DND-41 (cell line): ENCODE measurements at regions not wholly inside any gene's neighbourhood (a gene's known extent, or its start where the extent isn't known, plus 50 kb on each side); places are given as distances from the start of the nearest gene placed in this dataset.

ENCODE experiments used
- EZH2 ChIP-seq: IDR thresholded peaks from 3 replicates; pipeline ENCODE4 v1.6.1; 2012; ENCODE audit warnings: borderline replicate concordance, low read depth, mild to moderate bottlenecking, moderate library complexity, low read length, inconsistent platforms; ENCODE audit not compliant: severe bottlenecking
- TF ChIP-seq, protein P1 (sequence below): IDR thresholded peaks from 2 replicates; pipeline ENCODE4 v1.5.1; 2012; ENCODE audit warnings: borderline replicate concordance, low read length, moderate library complexity, mild to moderate bottlenecking; ENCODE audit not compliant: poor library complexity, severe bottlenecking; ENCODE audit errors: extremely low read depth

- TF ChIP-seq, protein P1, sequence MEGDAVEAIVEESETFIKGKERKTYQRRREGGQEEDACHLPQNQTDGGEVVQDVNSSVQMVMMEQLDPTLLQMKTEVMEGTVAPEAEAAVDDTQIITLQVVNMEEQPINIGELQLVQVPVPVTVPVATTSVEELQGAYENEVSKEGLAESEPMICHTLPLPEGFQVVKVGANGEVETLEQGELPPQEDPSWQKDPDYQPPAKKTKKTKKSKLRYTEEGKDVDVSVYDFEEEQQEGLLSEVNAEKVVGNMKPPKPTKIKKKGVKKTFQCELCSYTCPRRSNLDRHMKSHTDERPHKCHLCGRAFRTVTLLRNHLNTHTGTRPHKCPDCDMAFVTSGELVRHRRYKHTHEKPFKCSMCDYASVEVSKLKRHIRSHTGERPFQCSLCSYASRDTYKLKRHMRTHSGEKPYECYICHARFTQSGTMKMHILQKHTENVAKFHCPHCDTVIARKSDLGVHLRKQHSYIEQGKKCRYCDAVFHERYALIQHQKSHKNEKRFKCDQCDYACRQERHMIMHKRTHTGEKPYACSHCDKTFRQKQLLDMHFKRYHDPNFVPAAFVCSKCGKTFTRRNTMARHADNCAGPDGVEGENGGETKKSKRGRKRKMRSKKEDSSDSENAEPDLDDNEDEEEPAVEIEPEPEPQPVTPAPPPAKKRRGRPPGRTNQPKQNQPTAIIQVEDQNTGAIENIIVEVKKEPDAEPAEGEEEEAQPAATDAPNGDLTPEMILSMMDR, result no peak
- no peak for TF ChIP-seq EZH2
Measured at GRCh38 chr6:168166627-168167026, 87.6 kb upstream of the FRMD1 start.
